ENCODE measurements at regions not wholly inside any gene's neighbourhood (a gene's known extent, or its start where the extent isn't known, plus 50 kb on each side); places are given as distances from the start of the nearest gene placed in this dataset.

- no peak overlapping the region for H3K27ac Mint-ChIP-seq
- no peak overlapping the region for H3K4me3 Mint-ChIP-seq
- H3K36me3 Mint-ChIP-seq (ENCODE audit: low read depth): no peaks in the 10 kb centered on the region
Measured at GRCh38 chr17:34845296-34845695, 116.0 kb downstream of the CCT6B start.

GRCh38 chr17:34843682-34844081 is 117.6 kb downstream of the CCT6B start:
- DNase-seq (ENCODE audit: low spot score): no peak
- H3K4me1 Mint-ChIP-seq (ENCODE audit: low read depth): no peaks in the 10 kb centered on the region
- H3K9me3 Mint-ChIP-seq: no peaks in the 10 kb centered on the region
- H3K36me3 Mint-ChIP-seq (ENCODE audit: low read depth): no peaks in the 10 kb centered on the region
- H3K27me3 Mint-ChIP-seq (ENCODE audit: low read depth): peaks cover 2% of the 10 kb centered on the region
- no peak overlapping the region for H3K27ac Mint-ChIP-seq
- no peak overlapping the region for H3K4me3 Mint-ChIP-seq

More at GRCh38 chr17:34845296-34845695, 116.0 kb downstream of the CCT6B start:
- Mint-ChIP-seq H3K9me3 (no peaks in the 10 kb centered on the region), H3K4me1 (ENCODE audit: low read depth) (no peaks in the 10 kb centered on the region), H3K27me3 (ENCODE audit: low read depth) (peaks cover 2% of the 10 kb centered on the region)
- DNase-seq (ENCODE audit: low spot score): no peak

- Mint-ChIP-seq H3K27ac (no peak overlapping the region), H3K36me3 (ENCODE audit: low read depth) (no peaks in the 10 kb centered on the region), H3K4me1 (ENCODE audit: low read depth) (no peaks in the 10 kb centered on the region)
Measured at GRCh38 chr17:34842235-34842634, 119.0 kb downstream of the CCT6B start.

GRCh38 chr17:34841467-34841866 is 119.8 kb downstream of the CCT6B start:
- no peaks in the 10 kb centered on the region for H3K4me1 Mint-ChIP-seq (ENCODE audit: low read depth)
- no peak overlapping the region for H3K4me3 Mint-ChIP-seq
- H3K36me3 Mint-ChIP-seq (ENCODE audit: low read depth): no peaks in the 10 kb centered on the region
- H3K9me3 Mint-ChIP-seq: no peaks in the 10 kb centered on the region
- no peak for DNase-seq (ENCODE audit: low spot score)
- no peak overlapping the region for H3K27ac Mint-ChIP-seq
- H3K27me3 Mint-ChIP-seq (ENCODE audit: low read depth): peaks cover 2% of the 10 kb centered on the region

More at GRCh38 chr17:34842235-34842634, 119.0 kb downstream of the CCT6B start:
- H3K9me3 Mint-ChIP-seq: no peaks in the 10 kb centered on the region
- no peak for DNase-seq (ENCODE audit: low spot score)
- no peak overlapping the region for H3K4me3 Mint-ChIP-seq
- H3K27me3 Mint-ChIP-seq (ENCODE audit: low read depth): peaks cover 2% of the 10 kb centered on the region

- peaks cover 2% of the 10 kb centered on the region for H3K27me3 Mint-ChIP-seq (ENCODE audit: low read depth)
- DNase-seq (ENCODE audit: low spot score): no peak
Measured at GRCh38 chr17:34840750-34841149, 120.5 kb downstream of the CCT6B start.

GRCh38 chr17:34837876-34838478 is 123.3 kb downstream of the CCT6B start:
- Mint-ChIP-seq H3K4me3 (no peak overlapping the region), H3K9me3 (no peaks in the 10 kb centered on the region), H3K27me3 (ENCODE audit: low read depth) (no peaks in the 10 kb centered on the region), H3K36me3 (ENCODE audit: low read depth) (no peaks in the 10 kb centered on the region), H3K27ac (no peak overlapping the region), H3K4me1 (ENCODE audit: low read depth) (no peaks in the 10 kb centered on the region)
- no peak for DNase-seq (ENCODE audit: low spot score)

More at GRCh38 chr17:34840750-34841149, 120.5 kb downstream of the CCT6B start:
- H3K9me3 Mint-ChIP-seq: no peaks in the 10 kb centered on the region
- H3K4me3 Mint-ChIP-seq: no peak overlapping the region
- H3K27ac Mint-ChIP-seq: no peak overlapping the region
- no peaks in the 10 kb centered on the region for H3K4me1 Mint-ChIP-seq (ENCODE audit: low read depth)
- no peaks in the 10 kb centered on the region for H3K36me3 Mint-ChIP-seq (ENCODE audit: low read depth)

- H3K27ac Mint-ChIP-seq: no peak overlapping the region
- no peaks in the 10 kb centered on the region for H3K4me1 Mint-ChIP-seq (ENCODE audit: low read depth)
- peaks cover 7% of the 10 kb centered on the region for H3K27me3 Mint-ChIP-seq (ENCODE audit: low read depth)
- no peaks in the 10 kb centered on the region for H3K9me3 Mint-ChIP-seq
- H3K4me3 Mint-ChIP-seq: no peak overlapping the region
- H3K36me3 Mint-ChIP-seq (ENCODE audit: low read depth): no peaks in the 10 kb centered on the region
- no peak for DNase-seq (ENCODE audit: low spot score)
Measured at GRCh38 chr17:34832376-34832775, 128.9 kb downstream of the CCT6B start.

- Mint-ChIP-seq H3K27me3 (ENCODE audit: low read depth) (peaks cover 7% of the 10 kb centered on the region), H3K4me1 (ENCODE audit: low read depth) (no peaks in the 10 kb centered on the region), H3K9me3 (no peaks in the 10 kb centered on the region), H3K27ac (no peak overlapping the region), H3K36me3 (ENCODE audit: low read depth) (no peaks in the 10 kb centered on the region), H3K4me3 (no peak overlapping the region)
- DNase-seq (ENCODE audit: low spot score): no peak
Measured at GRCh38 chr17:34827008-34827407, 134.3 kb downstream of the CCT6B start.

GRCh38 chr17:34826332-34826731 is 134.9 kb downstream of the CCT6B start:
- no peaks in the 10 kb centered on the region for H3K36me3 Mint-ChIP-seq (ENCODE audit: low read depth)
- H3K9me3 Mint-ChIP-seq: no peaks in the 10 kb centered on the region
- H3K27ac Mint-ChIP-seq: no peak overlapping the region
- H3K27me3 Mint-ChIP-seq (ENCODE audit: low read depth): peaks cover 4% of the 10 kb centered on the region
- no peak for DNase-seq (ENCODE audit: low spot score)
- no peak overlapping the region for H3K4me3 Mint-ChIP-seq
- no peaks in the 10 kb centered on the region for H3K4me1 Mint-ChIP-seq (ENCODE audit: low read depth)

- no peak overlapping the region for H3K4me3 Mint-ChIP-seq
- DNase-seq (ENCODE audit: low spot score): no peak
- no peaks in the 10 kb centered on the region for H3K9me3 Mint-ChIP-seq
- no peak overlapping the region for H3K27ac Mint-ChIP-seq
- H3K4me1 Mint-ChIP-seq (ENCODE audit: low read depth): no peaks in the 10 kb centered on the region
- peaks cover 3% of the 10 kb centered on the region for H3K27me3 Mint-ChIP-seq (ENCODE audit: low read depth)
- no peaks in the 10 kb centered on the region for H3K36me3 Mint-ChIP-seq (ENCODE audit: low read depth)
Measured at GRCh38 chr17:34825884-34826283, 135.4 kb downstream of the CCT6B start.

- Mint-ChIP-seq H3K4me3 (no peak overlapping the region), H3K36me3 (ENCODE audit: low read depth) (no peaks in the 10 kb centered on the region), H3K9me3 (no peaks in the 10 kb centered on the region), H3K27me3 (ENCODE audit: low read depth) (no peaks in the 10 kb centered on the region), H3K4me1 (ENCODE audit: low read depth) (peaks cover 2% of the 10 kb centered on the region), H3K27ac (no peak overlapping the region)
- DNase-seq (ENCODE audit: low spot score): no peak
Measured at GRCh38 chr17:34825102-34825501, 136.2 kb downstream of the CCT6B start.

GRCh38 chr17:34823023-34823422 is 138.2 kb downstream of the CCT6B start:
- Mint-ChIP-seq H3K4me1 (ENCODE audit: low read depth) (peaks cover 4% of the 10 kb centered on the region), H3K27me3 (ENCODE audit: low read depth) (no peaks in the 10 kb centered on the region), H3K27ac (no peak overlapping the region), H3K9me3 (no peaks in the 10 kb centered on the region), H3K4me3 (no peak overlapping the region), H3K36me3 (ENCODE audit: low read depth) (no peaks in the 10 kb centered on the region)
- no peak for DNase-seq (ENCODE audit: low spot score)

GRCh38 chr17:34822007-34822739 is 139.1 kb downstream of the CCT6B start:
- H3K27ac Mint-ChIP-seq: no peak overlapping the region
- H3K4me3 Mint-ChIP-seq: no peak overlapping the region

GRCh38 chr17:34820922-34821321 is 140.3 kb downstream of the CCT6B start:
- Mint-ChIP-seq H3K4me3 (no peak overlapping the region), H3K27me3 (ENCODE audit: low read depth) (no peaks in the 10 kb centered on the region), H3K9me3 (no peaks in the 10 kb centered on the region), H3K4me1 (ENCODE audit: low read depth) (peaks cover 4% of the 10 kb centered on the region), H3K27ac (no peak overlapping the region), H3K36me3 (ENCODE audit: low read depth) (no peaks in the 10 kb centered on the region)
- DNase-seq (ENCODE audit: low spot score): no peak

More at GRCh38 chr17:34822007-34822739, 139.1 kb downstream of the CCT6B start:
- Mint-ChIP-seq H3K9me3 (no peaks in the 10 kb centered on the region), H3K27me3 (ENCODE audit: low read depth) (no peaks in the 10 kb centered on the region), H3K36me3 (ENCODE audit: low read depth) (no peaks in the 10 kb centered on the region), H3K4me1 (ENCODE audit: low read depth) (peaks cover 4% of the 10 kb centered on the region)
- no peak for DNase-seq (ENCODE audit: low spot score)

Data from T-helper 2 cell treated with Interferon-gamma antibody and Interleukin-4, amounts not matched to agents 5 μg/mL and 100 μg/mL, for 36 hours (primary cell).